ENCODE measurements at regions not wholly inside any gene's neighbourhood (a gene's known extent, or its start where the extent isn't known, plus 50 kb on each side); places are given as distances from the start of the nearest gene placed in this dataset.

GRCh38 chr11:69999721-70000120 is 78.4 kb upstream of the ANO1 start:
- TF ChIP-seq CTCF (IDR thresholded peaks at IDR 0.05) (no peak), POLR2AphosphoS5 (IDR thresholded peaks at IDR 0.05) (no peak)

All from sigmoid colon (tissue), 4 donors.